ENCODE measurements at regions not wholly inside any gene's neighbourhood (a gene's known extent, or its start where the extent isn't known, plus 50 kb on each side); places are given as distances from the start of the nearest gene placed in this dataset.

GRCh38 chr4:106450249-106450648, 81.7 kb upstream of the GIMD1 start:
- H3K27me3 ChIP-seq (ENCODE audit: insufficient read depth, low read length), result no peaks in the 10 kb centered on the region
- H2BK5ac ChIP-seq (ENCODE audit: insufficient read length, low read length), result no peak overlapping the region
- no peak overlapping the region for H2BK120ac ChIP-seq (ENCODE audit: low read depth, low read length, poor library complexity, severe bottlenecking)
- H3K79me2 ChIP-seq (ENCODE audit: insufficient read depth, low read length), result no peaks in the 10 kb centered on the region
- H4K5ac ChIP-seq (ENCODE audit: insufficient read length, low read depth, low read length), result no peak overlapping the region
- no CpG with 5 or more reads among the region's 3 CpGs for WGBS (ENCODE audit: extremely low coverage, insufficient read length, low lambda C conversion rate)
- H3K9me3 ChIP-seq (ENCODE audit: control insufficient read depth, low read depth, low read length), result no peaks in the 10 kb centered on the region
- H2BK12ac ChIP-seq (ENCODE audit: insufficient read length, low read depth, low read length), result no peak overlapping the region
- no peaks in the 10 kb centered on the region for H3K4me1 ChIP-seq (ENCODE audit: insufficient read depth, low read length)
- no peak for DNase-seq
- H3K27me3 Mint-ChIP-seq (ENCODE audit: low read depth), result no peaks in the 10 kb centered on the region; the same call in none of the 2 replicates
- H2AFZ ChIP-seq (ENCODE audit: low read length), result no peak overlapping the region
- no peaks in the 10 kb centered on the region for H3K4me1 Mint-ChIP-seq
- no peak overlapping the region for H2BK20ac ChIP-seq (ENCODE audit: low read depth, low read length, poor library complexity, severe bottlenecking)
- no peak overlapping the region for H3T11ph ChIP-seq (ENCODE audit: low read length)
- no peak overlapping the region for H3K4me2 ChIP-seq (ENCODE audit: insufficient read depth, insufficient read length, low read length)
- no peak overlapping the region for H3K14ac ChIP-seq (ENCODE audit: insufficient read depth, low read length)
- H3K18ac ChIP-seq (ENCODE audit: insufficient read length, low read depth, low read length), result no peak overlapping the region
- H3K4ac ChIP-seq (ENCODE audit: low read depth, low read length), result no peak overlapping the region
- no peak overlapping the region for H3K4me3 Mint-ChIP-seq
- H4K8ac ChIP-seq (replicated peaks; ENCODE audit: insufficient read length, low read depth, low read length), result no peak overlapping the region
- H4K91ac ChIP-seq (ENCODE audit: insufficient read length, low read depth, low read length), result no peak overlapping the region
- H3K23ac ChIP-seq (ENCODE audit: insufficient read length, low read depth, low read length), result no peak overlapping the region
- peaks cover 2 to 15% (median 9%) of the 10 kb centered on the region in 3 experiments; a peak in 6 of 7 replicates for H3K36me3 Mint-ChIP-seq (ENCODE audit: insufficient read depth in 1 of 3, low read depth in 3 of 3)
- H4K20me1 ChIP-seq (ENCODE audit: control insufficient read depth, insufficient read depth, insufficient read length), result no peaks in the 10 kb centered on the region
- H3K27ac Mint-ChIP-seq, result no peak overlapping the region
- no peak overlapping the region for H3K9ac ChIP-seq (ENCODE audit: extremely low read depth, insufficient read length, low read length)
- no peak overlapping the region for H3K27ac ChIP-seq (ENCODE audit: insufficient read length, low read depth, low read length)
- no peak overlapping the region for H3K56ac ChIP-seq (ENCODE audit: insufficient read length, low read depth, low read length)
- H2AK5ac ChIP-seq (ENCODE audit: insufficient read length, low read length), result no peak overlapping the region
- H2BK15ac ChIP-seq (ENCODE audit: low read depth, low read length), result no peak overlapping the region
- TF ChIP-seq, protein P1, sequence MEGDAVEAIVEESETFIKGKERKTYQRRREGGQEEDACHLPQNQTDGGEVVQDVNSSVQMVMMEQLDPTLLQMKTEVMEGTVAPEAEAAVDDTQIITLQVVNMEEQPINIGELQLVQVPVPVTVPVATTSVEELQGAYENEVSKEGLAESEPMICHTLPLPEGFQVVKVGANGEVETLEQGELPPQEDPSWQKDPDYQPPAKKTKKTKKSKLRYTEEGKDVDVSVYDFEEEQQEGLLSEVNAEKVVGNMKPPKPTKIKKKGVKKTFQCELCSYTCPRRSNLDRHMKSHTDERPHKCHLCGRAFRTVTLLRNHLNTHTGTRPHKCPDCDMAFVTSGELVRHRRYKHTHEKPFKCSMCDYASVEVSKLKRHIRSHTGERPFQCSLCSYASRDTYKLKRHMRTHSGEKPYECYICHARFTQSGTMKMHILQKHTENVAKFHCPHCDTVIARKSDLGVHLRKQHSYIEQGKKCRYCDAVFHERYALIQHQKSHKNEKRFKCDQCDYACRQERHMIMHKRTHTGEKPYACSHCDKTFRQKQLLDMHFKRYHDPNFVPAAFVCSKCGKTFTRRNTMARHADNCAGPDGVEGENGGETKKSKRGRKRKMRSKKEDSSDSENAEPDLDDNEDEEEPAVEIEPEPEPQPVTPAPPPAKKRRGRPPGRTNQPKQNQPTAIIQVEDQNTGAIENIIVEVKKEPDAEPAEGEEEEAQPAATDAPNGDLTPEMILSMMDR (conservative IDR thresholded peaks at IDR 0.05), result no peak
- H3K23me2 ChIP-seq (ENCODE audit: insufficient read length, low read depth, low read length, poor library complexity, severe bottlenecking), result no peaks in the 10 kb centered on the region
- peaks cover 13 to 15% of the 10 kb centered on the region in 2 experiments; a peak in 4 of 5 replicates for H3K9me3 Mint-ChIP-seq
- no peaks in the 10 kb centered on the region for H3K79me1 ChIP-seq (ENCODE audit: insufficient read depth, low read depth, low read length, poor library complexity, severe bottlenecking)

Measured in H9 (cell line).